Rectal smooth muscle tissue (tissue), 1 donor: ENCODE measurements at regions not wholly inside any gene's neighbourhood (a gene's known extent, or its start where the extent isn't known, plus 50 kb on each side); places are given as distances from the start of the nearest gene placed in this dataset.
"Not testable (repeated sequence)": the region's sequence is repeated elsewhere in the genome, so short reads cannot be mapped to it uniquely, and the experiment has no call there.

Experiments
- H3K27ac ChIP-seq: one replicate; pipeline ENCODE4 v1.7.0; 2013; ENCODE audit warnings: low read depth, low read length, inconsistent platforms
- H3K27me3 ChIP-seq: one replicate; pipeline ENCODE4 v1.7.0; 2013; ENCODE audit warnings: low read length; ENCODE audit not compliant: control insufficient read depth, insufficient read depth
- H3K36me3 ChIP-seq: one replicate; pipeline ENCODE4 v1.7.0; 2013; ENCODE audit warnings: low read length; ENCODE audit not compliant: control insufficient read depth, insufficient read depth
- H3K4me1 ChIP-seq: one replicate; pipeline ENCODE4 v1.7.0; 2013; ENCODE audit warnings: low read length; ENCODE audit not compliant: control insufficient read depth, insufficient read depth
- H3K4me3 ChIP-seq: one replicate; pipeline ENCODE4 v1.7.0; 2013; ENCODE audit warnings: low read length
- H3K9ac ChIP-seq: one replicate; pipeline ENCODE4 v1.7.0; 2013; ENCODE audit warnings: low read length

DNA sequence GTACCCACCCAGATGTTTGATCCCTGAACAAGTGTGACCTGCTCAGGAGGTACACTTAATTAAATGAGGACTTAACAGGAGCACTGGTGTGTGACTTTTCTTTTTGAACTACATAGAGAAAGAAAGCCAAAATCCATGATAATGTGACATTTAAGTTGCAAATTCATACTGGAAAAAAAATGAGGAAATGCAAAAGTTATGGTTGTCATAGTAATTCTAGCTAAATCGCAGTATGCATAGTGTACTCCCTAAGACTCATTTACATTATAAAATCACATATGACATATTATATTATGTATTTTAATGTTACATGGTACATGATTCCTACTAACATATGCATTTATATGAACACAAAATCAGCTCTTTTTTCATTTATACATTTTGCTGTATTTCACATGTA lies 92.0 kb upstream of the PCSK5 start:
- no peaks in the 10 kb centered on the region for H3K27me3 ChIP-seq
- no peak overlapping the region for H3K27ac ChIP-seq
- no peaks in the 10 kb centered on the region for H3K36me3 ChIP-seq
- no peak overlapping the region for H3K9ac ChIP-seq
- no peak overlapping the region for H3K4me3 ChIP-seq
- no peaks in the 10 kb centered on the region for H3K4me1 ChIP-seq

DNA sequence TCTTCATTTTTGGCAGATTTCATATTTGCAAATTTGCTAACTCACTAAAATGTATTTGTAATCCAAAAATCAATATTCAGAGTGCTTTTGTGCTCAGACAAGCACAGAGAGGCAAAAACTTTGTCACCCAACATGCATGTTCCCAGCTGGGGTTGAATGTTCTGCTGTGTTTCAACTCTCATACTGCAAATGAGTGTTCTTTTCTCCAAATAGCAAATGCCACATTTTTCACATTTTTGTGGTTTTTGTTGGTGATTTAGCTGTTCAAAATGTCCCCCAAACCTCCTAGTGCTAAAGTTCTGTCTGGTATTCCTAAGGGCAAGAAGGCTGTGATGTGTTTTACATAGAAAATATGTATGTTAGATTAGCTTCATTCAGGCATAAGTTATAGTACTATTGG lies 87.3 kb upstream of the PCSK5 start:
- H3K4me1 ChIP-seq, result no peaks in the 10 kb centered on the region
- no peaks in the 10 kb centered on the region for H3K36me3 ChIP-seq
- no peak overlapping the region for H3K27ac ChIP-seq
- H3K27me3 ChIP-seq, result no peaks in the 10 kb centered on the region
- no peak overlapping the region for H3K4me3 ChIP-seq
- no peak overlapping the region for H3K9ac ChIP-seq

DNA sequence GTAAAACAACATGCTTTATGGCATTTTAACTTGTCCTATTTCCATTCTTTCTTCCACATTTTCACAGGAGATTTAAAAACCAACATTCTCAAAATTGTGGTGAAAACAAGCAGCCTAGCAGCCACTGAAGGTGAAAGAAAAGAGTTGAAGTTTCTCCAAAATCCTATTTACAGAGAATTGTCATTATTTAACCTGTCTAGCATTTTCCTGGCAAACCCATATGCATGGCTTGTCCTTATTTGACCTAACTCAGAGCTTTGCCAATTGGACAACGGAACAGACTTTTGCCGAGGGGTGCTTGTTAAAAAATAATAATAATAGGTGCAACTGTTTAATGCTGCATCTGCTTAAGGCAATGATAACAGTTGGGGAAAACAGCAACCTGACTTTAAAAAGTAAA lies 80.4 kb upstream of the PCSK5 start:
- Histone ChIP-seq H3K27ac (no peak overlapping the region), H3K9ac (no peak overlapping the region), H3K27me3 (no peaks in the 10 kb centered on the region), H3K4me1 (no peaks in the 10 kb centered on the region), H3K4me3 (no peak overlapping the region), H3K36me3 (no peaks in the 10 kb centered on the region)

DNA sequence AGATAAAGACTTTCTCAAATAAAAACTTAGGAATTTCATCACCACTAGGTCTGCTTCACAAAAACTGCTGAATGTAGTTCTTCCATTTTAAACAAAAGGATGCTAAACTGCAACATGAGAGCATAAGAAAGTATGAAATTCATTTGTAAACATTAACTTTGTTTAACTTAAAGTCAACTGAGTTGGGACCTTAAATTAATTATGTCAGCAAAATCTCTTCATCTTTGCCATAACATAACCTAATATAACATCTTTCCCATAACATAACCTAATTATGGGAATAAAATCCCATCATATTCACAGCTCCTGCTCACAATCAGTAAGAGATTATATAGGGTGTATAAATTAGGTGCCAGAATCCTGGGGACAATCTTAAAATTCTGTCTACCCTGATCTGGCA lies 78.8 kb upstream of the PCSK5 start:
- Histone ChIP-seq H3K36me3 (no peaks in the 10 kb centered on the region), H3K9ac (no peak overlapping the region), H3K27me3 (no peaks in the 10 kb centered on the region), H3K4me1 (no peaks in the 10 kb centered on the region), H3K27ac (no peak overlapping the region), H3K4me3 (no peak overlapping the region)

DNA sequence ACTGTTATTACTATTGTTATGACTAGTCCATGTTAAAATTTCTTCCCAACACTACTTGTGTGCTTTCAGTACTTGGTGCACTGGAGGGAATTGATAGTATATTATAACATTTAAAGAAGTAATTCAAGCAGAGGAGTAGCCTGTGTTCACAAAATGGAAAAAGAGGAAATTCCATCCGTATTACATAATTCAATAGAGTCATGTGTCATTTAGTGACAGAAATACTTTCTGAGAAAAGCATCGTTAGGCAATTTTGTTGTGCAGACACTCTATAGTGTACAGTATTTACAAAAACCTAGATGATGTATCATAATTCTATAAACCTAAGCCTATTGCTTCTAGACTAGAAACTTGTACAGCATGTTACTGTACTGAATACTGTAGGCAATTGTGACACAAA lies 78.3 kb upstream of the PCSK5 start:
- no peak overlapping the region for H3K27ac ChIP-seq
- H3K9ac ChIP-seq, result no peak overlapping the region
- no peaks in the 10 kb centered on the region for H3K27me3 ChIP-seq
- H3K4me1 ChIP-seq, result no peaks in the 10 kb centered on the region
- no peaks in the 10 kb centered on the region for H3K36me3 ChIP-seq
- H3K4me3 ChIP-seq, result no peak overlapping the region

DNA sequence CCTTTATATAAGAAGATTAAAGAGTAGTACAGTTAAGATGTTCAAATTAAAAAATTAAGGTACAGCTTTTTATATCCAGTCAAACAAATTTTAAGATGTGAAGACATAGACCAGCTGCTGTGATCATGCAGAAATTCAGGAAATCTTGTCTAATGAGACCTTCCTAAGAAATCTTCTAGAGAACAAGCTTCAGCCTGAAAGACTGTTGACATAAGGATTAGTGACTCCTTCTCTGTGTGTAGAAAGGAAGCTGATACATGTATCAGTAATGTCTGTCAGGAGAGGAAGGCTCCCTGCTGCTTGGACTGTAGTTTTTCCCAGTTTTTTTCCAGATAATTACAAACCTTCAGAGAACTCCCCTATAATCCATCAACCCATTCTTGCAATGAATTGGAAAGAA lies 75.8 kb upstream of the PCSK5 start:
- Histone ChIP-seq H3K27ac (no peak overlapping the region), H3K27me3 (no peaks in the 10 kb centered on the region), H3K4me1 (no peaks in the 10 kb centered on the region), H3K9ac (no peak overlapping the region), H3K4me3 (no peak overlapping the region), H3K36me3 (no peaks in the 10 kb centered on the region)

DNA sequence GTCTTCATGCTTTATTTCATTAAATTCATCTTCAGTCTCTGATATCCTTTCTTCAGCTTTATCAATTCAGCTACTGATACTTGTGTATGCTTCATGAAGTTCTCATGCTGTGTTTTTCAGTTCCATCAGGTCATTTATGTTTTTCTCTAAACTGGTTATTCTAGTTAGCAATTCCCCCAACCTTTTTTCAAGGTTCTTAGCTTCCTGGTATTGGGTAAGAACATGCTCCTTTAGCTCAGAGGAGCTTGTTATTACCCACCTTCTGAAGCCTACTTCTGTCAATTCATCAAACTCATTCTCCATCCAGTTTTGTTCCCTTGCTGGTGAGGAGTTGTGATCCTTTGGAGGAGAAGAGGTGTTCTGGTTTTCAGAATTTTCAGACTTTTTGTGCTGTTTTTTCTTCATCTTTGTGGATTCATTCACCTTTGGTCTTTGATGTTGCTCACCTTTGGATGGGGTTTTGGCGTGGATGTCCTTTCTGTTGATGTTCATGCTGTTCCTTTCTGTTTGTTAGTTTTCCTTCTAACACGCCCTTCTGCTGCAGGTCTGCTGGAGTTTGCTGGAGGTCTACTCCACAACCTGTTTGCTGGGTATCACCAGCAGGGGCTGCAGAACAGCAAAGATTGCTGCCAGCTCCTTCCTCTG lies 69.9 kb upstream of the PCSK5 start:
- not testable (repeated sequence) for H3K36me3 ChIP-seq, H3K9ac ChIP-seq, H3K27me3 ChIP-seq, H3K4me3 ChIP-seq, H3K27ac ChIP-seq, H3K4me1 ChIP-seq

DNA sequence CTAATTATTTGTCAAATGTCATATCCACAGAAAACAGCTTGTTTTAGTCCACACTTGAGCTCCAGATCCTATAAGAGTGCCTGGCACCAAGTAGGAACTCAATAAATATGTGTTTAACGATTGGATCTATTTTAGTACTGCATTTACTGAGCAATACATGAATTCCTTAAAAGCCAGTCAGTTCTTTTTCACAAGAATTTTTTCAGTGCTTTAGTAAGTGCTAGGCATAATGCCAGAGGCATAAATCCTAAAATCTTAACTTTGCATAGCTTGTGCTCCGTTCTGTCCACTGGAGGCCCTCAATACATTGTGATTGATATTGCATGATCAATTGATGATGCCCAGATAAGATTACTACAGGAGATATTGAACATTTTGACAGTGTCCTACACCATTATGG lies 67.3 kb upstream of the PCSK5 start:
- Histone ChIP-seq H3K36me3 (no peaks in the 10 kb centered on the region), H3K27ac (no peak overlapping the region), H3K27me3 (no peaks in the 10 kb centered on the region), H3K4me3 (no peak overlapping the region), H3K4me1 (no peaks in the 10 kb centered on the region), H3K9ac (no peak overlapping the region)

DNA sequence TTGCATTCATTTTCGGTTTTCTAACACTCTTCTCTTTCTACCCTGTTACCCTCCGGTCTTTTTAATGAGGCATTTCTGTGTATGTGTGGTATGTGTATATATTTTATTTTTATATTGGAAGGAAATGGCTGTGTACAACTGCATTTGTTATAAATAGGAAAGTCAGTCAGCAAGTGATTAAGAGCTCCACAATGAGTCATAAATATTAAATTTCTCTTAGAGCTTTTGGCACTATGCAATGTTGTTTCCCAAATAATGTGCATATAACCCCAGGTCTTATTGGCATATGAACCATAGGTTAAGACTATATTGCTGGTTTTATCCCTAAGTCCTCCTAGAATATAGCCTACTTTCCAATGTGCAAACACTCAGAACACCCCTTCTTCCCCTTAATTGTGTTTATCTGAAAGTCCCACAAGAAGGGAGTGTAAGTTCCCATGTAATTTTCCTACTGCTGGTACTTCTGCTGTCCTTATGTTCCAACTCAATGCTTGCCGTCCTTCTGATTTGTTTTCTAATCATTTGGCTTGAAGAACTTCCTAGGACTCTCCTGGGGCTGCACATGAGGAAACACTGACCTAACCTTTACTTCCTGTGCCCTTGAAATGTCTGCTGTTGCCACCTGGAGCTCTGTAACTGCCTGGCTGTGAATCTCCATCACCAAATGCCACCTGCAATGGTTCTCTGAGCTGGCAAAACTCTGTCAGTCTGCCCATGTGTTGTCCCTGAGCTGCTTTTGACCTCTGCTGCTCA lies 65.5 kb upstream of the PCSK5 start:
- H3K9ac ChIP-seq, result no peak overlapping the region
- no peak overlapping the region for H3K4me3 ChIP-seq
- no peak overlapping the region for H3K27ac ChIP-seq
- H3K36me3 ChIP-seq, result no peaks in the 10 kb centered on the region
- no peaks in the 10 kb centered on the region for H3K27me3 ChIP-seq
- no peaks in the 10 kb centered on the region for H3K4me1 ChIP-seq

DNA sequence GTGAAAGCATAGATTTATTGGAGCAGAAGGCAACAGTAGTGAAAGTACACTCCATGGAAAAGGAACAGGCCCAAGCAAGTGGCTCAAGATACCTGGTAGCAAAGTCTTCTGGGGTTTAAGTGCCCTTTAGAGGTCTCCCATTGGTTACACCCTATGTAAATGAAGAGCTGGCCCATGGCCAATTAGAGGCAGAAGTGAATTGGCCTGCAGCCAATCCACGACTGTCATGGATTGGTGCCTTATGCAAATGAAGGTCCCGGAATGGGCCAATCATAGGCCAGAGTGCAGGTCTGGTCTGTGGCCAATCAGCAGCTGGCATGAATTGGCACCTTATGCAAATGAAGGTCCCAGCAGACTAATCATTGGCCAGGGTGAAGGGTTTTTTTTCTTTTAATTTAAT lies 64.2 kb upstream of the PCSK5 start:
- no peak overlapping the region for H3K9ac ChIP-seq

DNA sequence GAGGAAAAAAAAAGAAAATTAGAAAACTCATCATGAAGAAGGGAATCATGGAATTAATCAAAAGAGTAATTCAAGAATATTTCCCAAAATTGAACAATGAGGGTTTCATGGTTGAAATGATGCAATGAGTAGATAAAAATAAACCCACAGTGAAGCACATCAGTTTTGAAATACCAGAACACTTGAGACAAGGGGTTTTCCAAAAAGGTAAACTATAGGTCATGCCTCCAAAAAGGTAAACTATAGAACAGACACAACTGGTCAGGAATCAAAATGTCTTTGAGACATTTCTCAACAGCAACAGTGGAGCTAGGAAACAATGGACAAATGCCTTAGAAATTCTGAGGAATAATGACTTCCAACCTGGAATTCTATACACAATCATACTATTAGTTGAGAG lies 60.2 kb upstream of the PCSK5 start:
- Histone ChIP-seq H3K4me3 (no peak overlapping the region), H3K27me3 (no peaks in the 10 kb centered on the region), H3K36me3 (no peaks in the 10 kb centered on the region)

More for the DNA sequence above, 64.2 kb upstream of the PCSK5 start:
- Histone ChIP-seq H3K36me3 (no peaks in the 10 kb centered on the region), H3K4me1 (no peaks in the 10 kb centered on the region), H3K27me3 (no peaks in the 10 kb centered on the region), H3K4me3 (no peak overlapping the region), H3K27ac (no peak overlapping the region)

DNA sequence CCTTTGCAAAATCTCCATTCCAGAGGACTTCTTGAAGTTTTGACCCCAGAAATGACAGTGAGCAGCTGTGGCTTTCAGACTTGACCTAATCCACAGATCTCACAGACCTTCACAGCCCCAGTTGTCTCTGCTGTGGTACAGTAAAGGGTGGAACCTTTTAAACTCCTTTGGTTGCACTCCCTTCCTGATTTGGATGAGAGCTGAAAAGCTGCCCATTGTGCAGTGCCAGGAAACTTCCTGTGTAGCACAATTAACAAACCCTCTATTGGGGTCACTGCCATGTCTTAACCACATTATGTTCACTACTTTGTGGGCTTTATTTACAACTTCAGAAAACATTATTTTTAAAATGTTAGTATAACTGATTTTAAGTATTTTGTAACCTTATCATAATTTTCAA lies 56.7 kb upstream of the PCSK5 start:
- no peak overlapping the region for H3K27ac ChIP-seq
- no peaks in the 10 kb centered on the region for H3K36me3 ChIP-seq
- no peaks in the 10 kb centered on the region for H3K27me3 ChIP-seq
- H3K9ac ChIP-seq, result no peak overlapping the region
- H3K4me3 ChIP-seq, result no peak overlapping the region
- H3K4me1 ChIP-seq, result no peaks in the 10 kb centered on the region

More for the DNA sequence above, 60.2 kb upstream of the PCSK5 start:
- Histone ChIP-seq H3K27ac (no peak overlapping the region), H3K4me1 (no peaks in the 10 kb centered on the region), H3K9ac (no peak overlapping the region)

DNA sequence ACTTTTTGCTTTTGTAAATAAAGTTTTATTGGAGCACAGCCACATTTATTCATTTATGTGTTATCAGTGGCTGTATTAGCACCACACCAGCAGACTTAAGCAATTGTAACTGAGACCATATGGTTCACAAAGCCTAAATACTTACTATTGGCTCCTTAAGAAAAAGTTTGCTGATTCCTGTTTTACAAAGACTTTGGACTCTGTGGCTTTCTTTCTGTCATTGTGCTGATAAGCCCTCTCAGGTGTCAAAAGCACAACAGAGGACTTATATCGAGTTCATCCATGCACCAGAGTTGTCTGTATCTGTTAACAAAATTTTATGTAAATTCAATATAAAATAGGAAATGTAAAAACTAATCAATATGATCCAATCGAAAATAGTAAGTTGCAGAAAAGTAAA lies 55.6 kb upstream of the PCSK5 start:
- no peaks in the 10 kb centered on the region for H3K36me3 ChIP-seq
- H3K9ac ChIP-seq, result no peak overlapping the region
- H3K27me3 ChIP-seq, result no peaks in the 10 kb centered on the region
- H3K4me3 ChIP-seq, result no peak overlapping the region
- no peak overlapping the region for H3K27ac ChIP-seq
- no peaks in the 10 kb centered on the region for H3K4me1 ChIP-seq
